OCI-LY1 (cell line): ENCODE measurements at regions not wholly inside any gene's neighbourhood (a gene's known extent, or its start where the extent isn't known, plus 50 kb on each side); places are given as distances from the start of the nearest gene placed in this dataset.

Experiments used
- H2AFZ ChIP-seq: fragments of 200-600 bp; sonication (generic), shearing (Covaris generic); 2 replicates; pipeline ENCODE4 v1.6.0; 2014; ENCODE audit warnings: antibody characterized with exemption, mild to moderate bottlenecking, low read length
- H3F3A ChIP-seq: fragments of 200-600 bp; sonication (generic), shearing (Covaris generic); 2 replicates; pipeline ENCODE4 v1.6.0; 2014; ENCODE audit warnings: mild to moderate bottlenecking, antibody characterized with exemption, low read length, moderate library complexity; ENCODE audit not compliant: insufficient read depth
- H3K27ac ChIP-seq: fragments of 200-600 bp; sonication (generic); 2 replicates; pipeline ENCODE4 v1.5.1; 2014; ENCODE audit warnings: low read length, mixed run types, mild to moderate bottlenecking, low read depth; ENCODE audit not compliant: poor library complexity, severe bottlenecking
- H3K27me3 ChIP-seq: fragments of 200-600 bp; sonication (generic); 2 replicates; pipeline ENCODE4 v1.6.0; 2014; ENCODE audit warnings: antibody characterized with exemption, mild to moderate bottlenecking, low read length, moderate library complexity; ENCODE audit not compliant: insufficient read depth
- H3K36me3 ChIP-seq: fragments of 200-600 bp; sonication (generic); 2 replicates; pipeline ENCODE4 v1.6.1; 2014; ENCODE audit warnings: mild to moderate bottlenecking, antibody characterized with exemption, low read length, moderate library complexity, mixed read lengths; ENCODE audit not compliant: insufficient read depth
- H3K4me1 ChIP-seq: fragments of 200-600 bp; sonication (generic); 2 replicates; pipeline ENCODE4 v1.5.1; 2014; ENCODE audit warnings: mild to moderate bottlenecking, low read length, moderate library complexity; ENCODE audit not compliant: insufficient read depth, severe bottlenecking
- H3K4me2 ChIP-seq: fragments of 200-600 bp; sonication (generic), shearing (Covaris generic); 2 replicates; pipeline ENCODE4 v1.6.1; 2014; ENCODE audit warnings: low read length
- H3K4me3 ChIP-seq: fragments of 200-600 bp; sonication (generic); 2 replicates; pipeline ENCODE4 v1.5.1; 2014; ENCODE audit warnings: low read length, low read depth, mild to moderate bottlenecking, mixed read lengths; ENCODE audit not compliant: poor library complexity, severe bottlenecking
- H3K79me2 ChIP-seq: fragments of 200-600 bp; shearing (Covaris generic); 2 replicates; pipeline ENCODE4 v1.6.1; 2016; ENCODE audit warnings: mixed run types, low read length, mixed read lengths; ENCODE audit not compliant: insufficient read depth
- H3K9ac ChIP-seq: fragments of 200-600 bp; sonication (generic), shearing (Covaris generic); 2 replicates; pipeline ENCODE4 v1.6.1; 2014; ENCODE audit warnings: mild to moderate bottlenecking, low read length, mixed read lengths
- H3K9me2 ChIP-seq: fragments of 200-600 bp; sonication (generic), shearing (Covaris generic); 2 replicates; pipeline ENCODE4 v1.6.1; 2014; ENCODE audit warnings: low read depth, mild to moderate bottlenecking, low read length, mixed read lengths
- H3K9me3 ChIP-seq: fragments of 200-600 bp; shearing (Covaris generic); 2 replicates; pipeline ENCODE4 v1.6.1; 2014; ENCODE audit warnings: low read length, mixed read lengths
- H4K20me1 ChIP-seq: fragments of 200-600 bp; sonication (generic), shearing (Covaris generic); 2 replicates; pipeline ENCODE4 v1.6.0; 2016; ENCODE audit warnings: mild to moderate bottlenecking, low read length; ENCODE audit not compliant: insufficient read depth
- CTCF ChIP-seq: fragments of 200-600 bp; sonication (generic), shearing (Covaris generic); IDR thresholded peaks from 2 replicates; pipeline ENCODE4 v1.5.1; 2017; ENCODE audit warnings: mild to moderate bottlenecking, antibody characterized with exemption, low read length, moderate library complexity, mixed read lengths
- EZH2 ChIP-seq: fragments of 200-600 bp; sonication (generic), shearing (Covaris generic); IDR thresholded peaks from 2 replicates; pipeline ENCODE4 v1.8.0; 2017; ENCODE audit warnings: borderline replicate concordance, mixed run types, mild to moderate bottlenecking, antibody characterized with exemption, low read length, moderate library complexity, mixed read lengths

GRCh38 chrX:22520128-22520828, 247.6 kb downstream of the CBLL2 start:
- Histone ChIP-seq H3K27me3 (no peaks in the 10 kb centered on the region), H4K20me1 (no peaks in the 10 kb centered on the region), H3K36me3 (no peaks in the 10 kb centered on the region), H3K4me2 (no peak overlapping the region), H3K27ac (no peak overlapping the region), H3K9ac (no peak overlapping the region), H3K79me2 (no peaks in the 10 kb centered on the region), H3K4me3 (no peak overlapping the region), H3K4me1 (no peaks in the 10 kb centered on the region), H2AFZ (no peak overlapping the region), H3F3A (no peaks in the 10 kb centered on the region), H3K9me2 (no peaks in the 10 kb centered on the region), H3K9me3 (no peaks in the 10 kb centered on the region)
- TF ChIP-seq EZH2 (no peak), CTCF (no peak)

DNA sequence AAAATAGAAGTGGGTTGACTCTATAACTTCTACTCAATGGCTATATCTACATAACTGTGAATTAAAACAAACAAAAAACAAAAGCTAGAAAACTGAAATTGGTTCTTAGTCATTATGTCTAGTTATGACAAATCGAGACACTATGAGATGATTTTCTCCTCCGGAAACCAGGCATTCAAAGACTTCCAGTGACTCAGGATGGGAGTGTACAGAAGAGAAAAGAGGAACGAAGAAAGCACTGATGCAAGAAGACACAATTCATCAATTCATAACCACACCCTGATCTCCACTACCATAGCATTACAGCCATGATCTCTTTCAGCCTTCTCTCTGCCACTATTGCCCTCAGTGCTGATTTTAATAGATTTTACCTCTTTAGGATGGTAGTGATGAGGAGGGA, 253.6 kb downstream of the CBLL2 start:
- Histone ChIP-seq H3K9ac (no peak overlapping the region), H3K4me1 (no peaks in the 10 kb centered on the region), H3K9me2 (no peaks in the 10 kb centered on the region), H3F3A (no peaks in the 10 kb centered on the region), H2AFZ (no peak overlapping the region), H3K4me2 (no peak overlapping the region), H3K27ac (no peak overlapping the region), H3K36me3 (no peaks in the 10 kb centered on the region), H3K79me2 (no peaks in the 10 kb centered on the region), H4K20me1 (no peaks in the 10 kb centered on the region), H3K27me3 (no peaks in the 10 kb centered on the region), H3K4me3 (no peak overlapping the region), H3K9me3 (no peaks in the 10 kb centered on the region)
- TF ChIP-seq CTCF, result no peak
- TF ChIP-seq EZH2, result no peak

- Histone ChIP-seq H3K9me2 (no peaks in the 10 kb centered on the region), H3K79me2 (no peaks in the 10 kb centered on the region), H4K20me1 (no peaks in the 10 kb centered on the region), H3K27me3 (no peaks in the 10 kb centered on the region), H3K4me1 (no peaks in the 10 kb centered on the region), H2AFZ (no peak overlapping the region), H3K9ac (no peak overlapping the region), H3K9me3 (no peaks in the 10 kb centered on the region), H3K4me3 (no peak overlapping the region), H3K36me3 (no peaks in the 10 kb centered on the region), H3K4me2 (no peak overlapping the region), H3K27ac (no peak overlapping the region), H3F3A (no peaks in the 10 kb centered on the region)
- no peak for TF ChIP-seq EZH2
Measured at GRCh38 chrX:22527302-22527701, 254.6 kb downstream of the CBLL2 start.

- Histone ChIP-seq H3K4me2 (no peak overlapping the region), H3K36me3 (no peaks in the 10 kb centered on the region), H4K20me1 (no peaks in the 10 kb centered on the region), H3K9me2 (no peaks in the 10 kb centered on the region), H3F3A (no peaks in the 10 kb centered on the region), H2AFZ (no peak overlapping the region), H3K79me2 (no peaks in the 10 kb centered on the region), H3K4me3 (no peak overlapping the region), H3K27me3 (no peaks in the 10 kb centered on the region), H3K4me1 (no peaks in the 10 kb centered on the region), H3K27ac (no peak overlapping the region), H3K9ac (no peak overlapping the region), H3K9me3 (no peaks in the 10 kb centered on the region)
- TF ChIP-seq EZH2 (no peak), CTCF (no peak)
Measured at GRCh38 chrX:22533898-22534297, 261.2 kb downstream of the CBLL2 start.
